Activated CD4-positive, alpha-beta T cell treated with anti-CD3 and anti-CD28 coated beads for 4 hours (primary cell): ENCODE measurements at regions not wholly inside any gene's neighbourhood (a gene's known extent, or its start where the extent isn't known, plus 50 kb on each side); places are given as distances from the start of the nearest gene placed in this dataset.
"Not testable (repeated sequence)": the region's sequence is repeated elsewhere in the genome, so short reads cannot be mapped to it uniquely, and the experiment has no call there.

Experiments used
- DNase-seq, 2 donors: peaks; one replicate each; pipeline ENCODE4 v3.0.0-alpha.2; 2020

DNA sequence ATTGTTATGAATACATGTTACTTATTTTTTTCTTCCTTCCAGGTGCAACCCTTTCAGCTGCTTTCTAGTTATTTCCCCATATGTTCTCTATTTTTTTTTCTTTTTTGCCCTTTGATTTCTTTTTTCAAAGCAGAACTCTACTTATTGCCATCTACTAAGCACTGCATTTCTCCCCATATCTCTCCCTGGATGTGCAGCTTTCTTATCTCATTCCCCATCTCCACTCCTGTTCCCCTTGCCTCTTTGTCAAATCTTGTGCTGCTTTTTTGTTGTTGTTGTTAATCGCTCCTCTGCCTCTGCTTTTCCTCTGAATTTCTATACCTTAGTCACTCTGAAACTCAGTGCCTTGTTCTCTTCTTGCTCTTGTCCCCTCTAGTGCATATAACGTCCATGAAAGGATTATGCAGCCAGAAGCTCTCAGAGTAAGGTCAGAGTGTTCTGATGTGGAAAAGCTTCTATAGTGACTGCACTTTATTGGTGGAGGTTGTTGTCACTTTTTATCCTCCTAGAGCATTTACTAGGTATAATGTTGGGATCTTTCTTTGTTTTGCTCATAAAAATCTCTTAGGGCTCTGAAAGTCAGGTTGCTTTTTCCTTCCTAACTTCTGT lies 51.1 kb upstream of the JADE1 start:
- DNase-seq = no peak

- DNase-seq = no peak
These were observed 51.8 kb upstream of the JADE1 start for GRCh38 chr4:128757712-128758111.

- DNase-seq = no peak
These were observed 58.1 kb upstream of the JADE1 start for GRCh38 chr4:128751354-128751753.

DNA sequence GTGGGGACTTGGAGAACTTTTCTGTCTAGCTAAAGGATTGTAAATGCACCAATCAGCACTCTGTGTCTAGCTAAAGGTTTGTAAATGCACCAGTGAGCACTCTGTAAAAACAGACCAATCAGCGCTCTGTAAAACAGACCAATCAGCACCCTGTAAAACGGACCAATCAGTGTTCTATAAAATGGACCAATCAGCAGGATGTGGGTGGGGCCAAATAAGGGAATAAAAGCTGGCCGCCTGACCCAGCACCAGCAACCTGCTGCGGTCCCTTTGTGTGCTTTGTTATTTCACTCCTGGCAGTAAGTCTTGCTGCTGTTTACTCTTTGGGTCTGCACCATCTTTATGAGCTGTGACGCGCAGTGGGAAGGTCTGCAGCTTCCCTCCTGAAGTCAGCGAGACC lies 67.8 kb upstream of the JADE1 start:
- not testable (repeated sequence) for DNase-seq

GRCh38 chr4:128737098-128737513 lies 72.4 kb upstream of the JADE1 start:
- no peak for DNase-seq

- DNase-seq = no peak
These were observed 73.8 kb upstream of the JADE1 start for GRCh38 chr4:128735714-128736113.

DNA sequence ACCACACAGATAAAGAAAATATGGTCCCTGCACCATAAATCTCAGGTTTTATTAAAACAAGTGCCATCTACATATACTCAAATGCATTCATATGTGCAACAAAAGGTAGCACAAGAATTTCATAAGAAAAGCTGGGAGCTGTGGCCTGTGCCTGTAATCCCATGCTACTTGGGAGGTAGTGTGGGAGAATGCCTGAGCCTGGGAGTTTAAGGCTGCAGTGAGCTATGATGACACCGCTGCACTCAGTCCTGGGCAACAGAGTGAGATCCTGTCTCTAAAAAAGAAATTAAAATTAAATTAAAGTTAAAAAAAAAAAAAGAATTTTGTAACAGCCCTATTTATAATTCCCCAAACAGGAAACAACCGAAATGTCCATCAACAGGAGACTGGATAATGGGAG lies 81.3 kb upstream of the JADE1 start:
- no peak for DNase-seq

DNA sequence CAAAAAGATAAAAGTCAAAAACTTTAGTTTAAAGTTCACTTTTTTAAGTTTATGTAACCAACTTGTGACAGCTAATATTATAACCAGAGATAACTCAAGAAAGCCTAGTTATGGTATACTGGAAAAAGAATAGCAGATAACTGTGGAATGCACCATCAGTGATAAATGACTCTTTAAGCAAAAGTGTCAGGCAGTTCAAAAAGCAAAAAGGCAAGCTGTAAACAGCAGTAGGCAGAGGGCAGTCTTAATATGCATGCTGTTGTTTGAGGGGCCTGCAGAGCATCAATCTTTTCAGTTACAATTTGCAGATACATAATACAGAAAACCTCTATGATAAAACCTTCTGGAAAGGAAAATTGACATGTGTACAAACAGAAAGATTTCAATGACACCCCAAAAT lies 81.8 kb upstream of the JADE1 start:
- no peak for DNase-seq

- no peak for DNase-seq
These were observed 84.0 kb upstream of the JADE1 start for GRCh38 chr4:128725405-128726055.

- no peak for DNase-seq
These were observed 86.6 kb upstream of the JADE1 start for GRCh38 chr4:128722911-128723310.

DNA sequence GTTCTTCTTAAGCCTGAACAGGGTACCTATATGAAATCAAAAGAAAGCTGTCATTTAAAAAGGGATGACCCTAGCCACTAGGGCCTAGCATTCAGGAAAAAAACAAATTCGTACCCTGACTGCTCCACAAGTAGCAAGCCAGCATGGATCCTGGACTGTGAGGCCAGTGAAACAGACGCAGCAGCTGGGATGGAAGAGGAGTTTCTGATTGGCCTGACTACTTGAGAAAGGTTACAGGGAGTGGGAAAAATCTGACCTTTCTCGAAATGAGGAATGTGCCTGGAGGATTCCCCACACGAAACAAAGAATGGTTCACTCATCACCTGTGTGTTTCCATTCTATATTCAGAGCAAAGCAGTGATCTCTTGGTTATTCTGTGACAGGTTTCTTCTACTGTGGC lies 87.6 kb upstream of the JADE1 start:
- DNase-seq = no peak

DNA sequence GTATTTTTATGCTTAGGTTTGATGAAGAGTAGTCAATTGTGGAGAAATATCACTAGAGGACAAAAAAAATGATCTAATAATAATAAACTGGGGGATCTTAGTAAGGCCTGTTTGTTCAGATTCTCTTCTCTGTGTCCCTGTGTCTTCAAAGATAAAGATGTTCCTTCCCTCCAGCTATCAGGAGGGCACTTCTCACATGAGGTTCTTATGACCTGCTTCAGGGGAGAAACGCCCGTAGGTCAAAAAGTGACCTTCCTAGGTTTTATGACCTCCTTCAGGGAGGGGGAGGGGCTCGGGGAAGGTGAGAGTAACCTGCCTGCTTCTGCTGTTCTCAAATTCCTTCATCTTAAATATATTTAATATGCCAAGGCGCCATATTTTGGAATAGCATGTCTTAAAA lies 89.2 kb upstream of the JADE1 start:
- DNase-seq = no peak

GRCh38 chr4:128718768-128719167 lies 90.7 kb upstream of the JADE1 start:
- DNase-seq = no peak

GRCh38 chr4:128716338-128716737 lies 93.2 kb upstream of the JADE1 start:
- DNase-seq = no peak

DNA sequence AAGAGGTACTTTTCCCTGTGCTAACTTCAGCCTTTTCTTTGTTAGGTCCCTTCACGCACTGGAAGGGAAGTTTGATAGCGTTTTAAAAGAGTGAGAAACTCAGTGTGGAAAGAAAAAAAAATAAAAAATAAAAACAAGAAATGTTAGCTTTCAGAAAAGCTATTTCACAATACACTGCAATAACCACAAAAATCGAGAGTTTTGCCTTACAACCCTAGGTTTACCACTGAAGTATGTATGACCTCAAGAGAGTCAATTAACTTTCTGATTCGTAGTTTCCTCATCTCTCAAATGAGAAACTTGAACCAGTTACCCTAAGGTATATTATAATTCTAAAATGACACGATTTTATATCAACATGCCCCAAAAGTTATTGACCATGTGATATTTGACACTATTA lies 93.9 kb upstream of the JADE1 start:
- no peak for DNase-seq

DNA sequence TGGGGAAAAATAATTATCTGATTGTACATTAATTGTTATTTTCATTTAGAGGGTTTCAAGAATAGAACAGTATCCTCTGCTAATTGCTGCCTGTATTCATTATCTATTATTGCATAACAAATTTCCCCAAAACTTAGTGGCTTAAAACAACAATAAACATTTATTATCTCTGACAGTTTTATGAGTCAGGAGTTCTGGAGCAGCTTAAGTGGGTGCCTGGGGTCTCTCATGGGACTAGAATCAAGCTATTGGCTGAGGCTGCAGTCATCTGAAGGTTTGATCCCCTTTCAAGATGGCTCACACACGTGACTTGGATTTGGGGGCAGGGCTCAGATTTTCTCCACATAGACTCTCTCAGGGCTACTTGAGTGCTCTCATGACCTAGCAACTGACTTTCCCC lies 98.1 kb upstream of the JADE1 start:
- no peak for DNase-seq

GRCh38 chr4:128709268-128709667 lies 100.2 kb upstream of the JADE1 start:
- DNase-seq = no peak

- DNase-seq = no peak
These were observed 101.6 kb upstream of the JADE1 start for GRCh38 chr4:128707864-128708263.

DNA sequence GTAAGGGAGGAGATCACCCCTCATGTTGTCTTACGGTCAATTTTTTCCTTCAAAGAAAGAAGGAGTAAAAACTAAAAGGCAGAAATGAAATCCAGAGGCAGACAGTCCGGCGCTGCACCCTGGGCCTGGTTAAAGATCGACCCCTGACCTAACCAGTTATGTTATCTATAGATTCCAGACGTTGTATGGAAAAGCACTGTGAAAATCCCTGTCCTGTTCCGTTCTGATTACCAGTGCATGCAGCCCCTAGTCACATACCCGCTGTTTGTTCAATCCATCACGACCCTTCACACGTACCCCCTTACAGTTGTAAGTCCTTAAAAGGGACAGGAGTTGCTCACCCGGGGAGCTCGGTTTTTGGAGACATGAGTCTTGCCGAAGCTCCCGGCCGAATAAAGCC lies 105.6 kb upstream of the JADE1 start:
- no peak for DNase-seq

DNA sequence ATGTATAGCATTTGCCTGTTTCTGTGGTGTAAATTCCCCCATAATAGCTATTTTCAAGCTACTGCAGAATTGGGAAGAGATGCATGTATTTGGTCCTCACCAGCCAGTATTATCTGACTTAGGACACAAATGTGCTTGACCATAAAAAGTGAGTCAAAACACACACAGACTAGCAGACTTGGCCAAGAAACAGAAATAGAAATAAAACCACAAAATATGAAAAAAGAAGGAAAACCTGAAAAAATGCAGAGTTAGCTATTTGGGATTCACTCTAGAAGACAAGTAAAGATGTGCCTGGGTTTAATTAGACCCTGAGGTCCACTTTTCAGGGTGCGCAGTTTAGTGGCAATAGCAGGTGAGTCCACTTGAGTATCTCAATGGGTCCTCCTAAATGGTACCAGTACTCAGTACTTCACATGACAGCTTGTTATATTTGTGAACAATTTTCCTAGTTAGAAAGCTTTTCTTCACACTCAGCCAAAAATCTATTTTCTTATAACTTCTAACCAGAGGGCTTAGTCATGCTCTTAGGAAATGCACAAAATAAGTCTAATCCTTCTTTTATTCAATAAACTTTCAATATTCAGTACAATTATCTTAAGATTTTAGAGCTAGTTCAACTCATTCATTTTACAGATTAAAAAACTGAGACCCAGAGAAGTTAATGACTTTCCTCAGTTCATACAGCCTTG lies 108.7 kb upstream of the JADE1 start:
- DNase-seq = no peak

- DNase-seq = no peak
These were observed 111.1 kb upstream of the JADE1 start for GRCh38 chr4:128698386-128698785.

DNA sequence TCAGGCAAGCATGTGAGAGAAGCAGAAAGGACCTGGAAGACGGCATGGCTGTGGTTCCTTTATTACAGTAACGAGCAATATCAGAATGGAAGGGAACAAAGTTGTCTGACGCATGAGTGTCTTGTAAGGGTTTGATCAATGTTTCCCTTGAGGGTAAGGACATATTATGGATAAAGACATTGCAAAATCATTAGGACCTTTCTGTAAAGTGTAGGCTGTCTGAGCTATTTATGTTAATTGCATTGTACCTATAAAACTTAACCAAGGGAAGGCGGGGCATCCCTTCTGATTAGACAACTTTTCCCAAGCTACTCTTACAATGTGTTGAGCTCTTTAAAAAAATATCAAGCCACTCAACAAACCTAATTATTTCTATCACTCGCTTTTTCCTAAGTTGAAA lies 112.2 kb upstream of the JADE1 start:
- DNase-seq = no peak

DNA sequence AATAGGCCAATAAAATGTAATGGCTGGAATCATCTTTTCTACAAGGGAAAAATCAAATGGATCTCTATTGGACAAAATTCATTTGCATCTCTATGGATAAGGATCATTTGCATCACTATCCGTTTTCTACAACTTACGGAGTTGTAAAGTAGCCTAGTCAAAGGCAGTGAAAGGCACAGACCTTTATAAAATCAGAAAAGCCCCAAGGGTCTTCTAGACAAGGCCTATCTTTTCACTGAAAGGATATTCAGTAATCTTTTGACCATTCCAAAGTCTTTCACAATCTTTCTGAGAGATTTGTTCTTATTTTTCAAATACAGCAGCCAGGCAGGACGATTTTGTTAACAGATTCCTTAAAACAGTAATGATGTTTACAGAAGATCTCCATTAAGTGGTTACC lies 119.5 kb upstream of the JADE1 start:
- no peak for DNase-seq

- DNase-seq = no peak
These were observed 120.6 kb upstream of the JADE1 start for GRCh38 chr4:128688846-128689437.
